Stimulated activated CD8-positive, alpha-beta memory T cell treated with anti-CD3 and anti-CD28 coated beads, Interleukin-7, amount 100 ng/mL, for 4 hours (primary cell): ENCODE measurements at regions not wholly inside any gene's neighbourhood (a gene's known extent, or its start where the extent isn't known, plus 50 kb on each side); places are given as distances from the start of the nearest gene placed in this dataset.
"Not testable (repeated sequence)": the region's sequence is repeated elsewhere in the genome, so short reads cannot be mapped to it uniquely, and the experiment has no call there.

Experiments used
- DNase-seq, 2 donors: peaks; one replicate each; pipeline ENCODE4 v3.0.0-alpha.2; 2020; ENCODE audit warnings: low read depth in 2 of 2

GRCh38 chr22:45061332-45061731 lies 51.5 kb upstream of the PHF21B start:
- DNase-seq, result no peak

GRCh38 chr22:45064313-45065278 lies 54.8 kb upstream of the PHF21B start:
- peak; percentile 7 to 26 for DNase-seq

- DNase-seq, result no peak
Observed at GRCh38 chr22:45065726-45066125, 55.9 kb upstream of the PHF21B start.

- no peak for DNase-seq
Observed at GRCh38 chr22:45067731-45068130, 57.9 kb upstream of the PHF21B start.

- DNase-seq, result no peak
Observed at GRCh38 chr22:45069925-45070324, 60.1 kb upstream of the PHF21B start.

GRCh38 chr22:45071618-45072017 lies 61.8 kb upstream of the PHF21B start:
- DNase-seq, result no peak

- no peak for DNase-seq
Observed at GRCh38 chr22:45072322-45072903, 62.6 kb upstream of the PHF21B start.

- DNase-seq, result no peak
Observed at GRCh38 chr22:45073064-45073463, 63.3 kb upstream of the PHF21B start.

- no peak for DNase-seq
Observed at GRCh38 chr22:45077286-45077685, 67.5 kb upstream of the PHF21B start.

- no peak for DNase-seq
Observed at GRCh38 chr22:45077826-45078334, 68.1 kb upstream of the PHF21B start.

- DNase-seq, result no peak
Observed at GRCh38 chr22:45082795-45083194, 73.0 kb upstream of the PHF21B start.

GRCh38 chr22:45083659-45084305 lies 74.0 kb upstream of the PHF21B start:
- no peak for DNase-seq

GRCh38 chr22:45084400-45084920 lies 74.7 kb upstream of the PHF21B start:
- DNase-seq, result no peak

- no peak for DNase-seq
Observed at GRCh38 chr22:45087802-45088201, 75.9 kb upstream of the NUP50 start.

- no peak for DNase-seq
Observed at GRCh38 chr22:45088576-45088975, 75.1 kb upstream of the NUP50 start.

- DNase-seq, result no peak
Observed at GRCh38 chr22:45090497-45090910, 73.2 kb upstream of the NUP50 start.

- DNase-seq, result no peak
Observed at GRCh38 chr22:45091254-45091854, 72.4 kb upstream of the NUP50 start.

GRCh38 chr22:45091875-45092274 lies 71.8 kb upstream of the NUP50 start:
- DNase-seq, result not testable (repeated sequence)

GRCh38 chr22:45092644-45093043 lies 71.1 kb upstream of the NUP50 start:
- no peak for DNase-seq

GRCh38 chr22:45093609-45094008 lies 70.1 kb upstream of the NUP50 start:
- no peak for DNase-seq

GRCh38 chr22:45094081-45094720 lies 69.5 kb upstream of the NUP50 start:
- no peak for DNase-seq
